CD14-positive monocyte (primary cell): ENCODE measurements at regions not wholly inside any gene's neighbourhood (a gene's known extent, or its start where the extent isn't known, plus 50 kb on each side); places are given as distances from the start of the nearest gene placed in this dataset.
A peak's percentile ranks its signal among the peaks of the same experiment; 100 is the strongest.

ENCODE experiments used
- DNase-seq, 3 donors: peaks; one replicate each; pipeline ENCODE4 v3.0.0-alpha.2; 2011 to 2022
- H2AFZ ChIP-seq: 2 replicates; pipeline ENCODE4 v1.6.0; 2012; ENCODE audit warnings: mild to moderate bottlenecking, low read depth, low read length, inconsistent platforms; ENCODE audit not compliant: insufficient read depth, poor library complexity, severe bottlenecking
- H3K27ac ChIP-seq, 2 donors: 1 replicate in 1 of 2; 2 replicates in 1 of 2; pipeline ENCODE4 v1.5.1; 2012 to 2013; ENCODE audit warnings: low read length in 2 of 2, control low read depth in 1 of 2, inconsistent platforms in 1 of 2, low read depth in 1 of 2, mild to moderate bottlenecking in 1 of 2
- H3K27me3 ChIP-seq, 2 donors: one replicate each; pipeline versions ENCODE4 v1.6.0 to v1.6.1; 2011 to 2013; ENCODE audit warnings: low read length in 2 of 2; ENCODE audit not compliant: control insufficient read depth in 2 of 2, insufficient read depth in 2 of 2
- H3K36me3 ChIP-seq, 2 donors: replicated peaks in 1 of 2; 1 replicate in 1 of 2; 2 replicates in 1 of 2; pipeline versions ENCODE4 v1.5.1 to v1.6.1; 2012 to 2013; ENCODE audit warnings: low read length in 2 of 2, control low read depth in 1 of 2, inconsistent platforms in 1 of 2, mild to moderate bottlenecking in 1 of 2; ENCODE audit not compliant: insufficient read depth in 2 of 2, control insufficient read depth in 1 of 2
- H3K4me1 ChIP-seq, 2 donors: 1 replicate in 1 of 2; 2 replicates in 1 of 2; pipeline versions ENCODE4 v1.5.1 to v1.6.1; 2012 to 2013; ENCODE audit warnings: low read length in 2 of 2, control low read depth in 1 of 2, inconsistent platforms in 1 of 2, mild to moderate bottlenecking in 1 of 2, moderate library complexity in 1 of 2; ENCODE audit not compliant: insufficient read depth in 2 of 2, control insufficient read depth in 1 of 2
- H3K4me2 ChIP-seq: replicated peaks from 2 replicates; pipeline ENCODE3; 2012; ENCODE audit warnings: low read length, moderate library complexity, mild to moderate bottlenecking; ENCODE audit not compliant: poor library complexity, severe bottlenecking; ENCODE audit errors: extremely low read depth
- H3K4me3 ChIP-seq, 3 experiments: fragments of 200-600 bp in 1 of 3; sonication (generic) in 1 of 3; replicated peaks in 1 of 3; 1 replicate in 2 of 3; 2 replicates in 1 of 3; pipeline ENCODE4 v1.5.1; 2011 to 2013; ENCODE audit warnings: low read length in 3 of 3, mild to moderate bottlenecking in 3 of 3, control low read depth in 2 of 3, low read depth in 2 of 3, inconsistent platforms in 1 of 3, moderate library complexity in 1 of 3
- H3K79me2 ChIP-seq: 2 replicates; pipeline ENCODE4 v1.6.0; 2012; ENCODE audit warnings: mild to moderate bottlenecking, control low read depth, inconsistent platforms, low read length, moderate library complexity; ENCODE audit not compliant: insufficient read depth
- H3K9ac ChIP-seq: 2 replicates; pipeline ENCODE4 v1.6.0; 2017; ENCODE audit warnings: low read length, mild to moderate bottlenecking; ENCODE audit not compliant: insufficient read depth, poor library complexity, severe bottlenecking
- H3K9me3 ChIP-seq, 2 donors: replicated peaks in 1 of 2; 1 replicate in 1 of 2; 2 replicates in 1 of 2; pipeline versions ENCODE4 v1.5.1 to v1.6.1; 2012 to 2013; ENCODE audit warnings: low read length in 2 of 2, control low read depth in 1 of 2; ENCODE audit not compliant: control insufficient read depth in 1 of 2, insufficient read depth in 1 of 2
- H4K20me1 ChIP-seq: 2 replicates; pipeline ENCODE4 v1.6.0; 2012; ENCODE audit warnings: mild to moderate bottlenecking, low read length, control low read depth, moderate library complexity; ENCODE audit not compliant: insufficient read depth
- H3K27ac Mint-ChIP-seq, 7 donors: one replicate each; pipeline ENCODE4 v1.8.0; 2020; ENCODE audit warnings: mild to moderate bottlenecking in 7 of 7, mixed read lengths in 7 of 7, moderate library complexity in 6 of 7, inconsistent platforms in 2 of 7
- H3K27me3 Mint-ChIP-seq, 3 donors: one replicate each; pipeline ENCODE4 v1.8.0; 2021 to 2022; ENCODE audit warnings: low read depth in 3 of 3, mild to moderate bottlenecking in 3 of 3, mixed read lengths in 3 of 3, moderate library complexity in 3 of 3, inconsistent platforms in 1 of 3
- H3K36me3 Mint-ChIP-seq, 2 donors: one replicate each; pipeline ENCODE4 v1.8.0; 2020; ENCODE audit warnings: mixed read lengths in 2 of 2, inconsistent platforms in 1 of 2, mild to moderate bottlenecking in 1 of 2
- H3K4me1 Mint-ChIP-seq: one replicate; pipeline ENCODE4 v1.8.0; 2020; ENCODE audit warnings: mild to moderate bottlenecking, mixed read lengths
- H3K4me3 Mint-ChIP-seq, 2 donors: one replicate each; pipeline ENCODE4 v1.8.0; 2020; ENCODE audit warnings: mild to moderate bottlenecking in 2 of 2, mixed read lengths in 2 of 2, moderate library complexity in 1 of 2
- H3K9me3 Mint-ChIP-seq, 7 donors: one replicate each; pipeline ENCODE4 v1.8.0; 2020 to 2022; ENCODE audit warnings: mixed read lengths in 7 of 7, mild to moderate bottlenecking in 6 of 7, moderate library complexity in 6 of 7, inconsistent platforms in 2 of 7
- CTCF ChIP-seq: fragments of 200-600 bp; IDR thresholded peaks from one replicate; pipeline ENCODE4 v1.8.0; 2022; ENCODE audit warnings: antibody characterized with exemption, mild to moderate bottlenecking
- WGBS: methylation state at CpG from one replicate; pipeline ENCODE4 v1.1.5; 2013; ENCODE audit warnings: missing lambda C conversion rate; ENCODE audit not compliant: insufficient coverage; 5-methylcytosine and 5-hydroxymethylcytosine counted together
- intact Hi-C, 2 donors: fragments of 100-400 bp; cut with micrococcal nuclease; formaldehyde crosslinking; loops; one replicate each; pipeline versions ENCODE4 v1.15.0 to v1.15.1; 2023

GRCh38 chr4:89482251-89482650 is 174.7 kb upstream of the GPRIN3 start:
- H3K27me3 Mint-ChIP-seq, result no peaks in the 10 kb centered on the region
- Histone ChIP-seq H3K9me3 (no peaks in the 10 kb centered on the region), H4K20me1 (no peaks in the 10 kb centered on the region), H3K79me2 (no peaks in the 10 kb centered on the region), H2AFZ (no peak overlapping the region), H3K4me2 (no peak overlapping the region), H3K36me3 (no peaks in the 10 kb centered on the region), H3K27me3 (no peaks in the 10 kb centered on the region), H3K4me1 (peaks cover 0 to 4% of the 10 kb centered on the region in 2 donors), H3K4me3 (no peak overlapping the region), H3K27ac (no peak overlapping the region), H3K9ac (no peak overlapping the region)
- intact Hi-C loops, result no loop called here
- H3K27ac Mint-ChIP-seq, result no peak overlapping the region
- H3K36me3 Mint-ChIP-seq, result no peaks in the 10 kb centered on the region
- no peak for DNase-seq
- H3K9me3 Mint-ChIP-seq, result peaks cover 0 to 5% (median 3%) of the 10 kb centered on the region in 7 donors
- H3K4me1 Mint-ChIP-seq, result peaks cover 11% of the 10 kb centered on the region
- TF ChIP-seq CTCF, result no peak
- H3K4me3 Mint-ChIP-seq, result no peak overlapping the region

- no peaks in the 10 kb centered on the region for H3K27me3 ChIP-seq
- H3K36me3 ChIP-seq, result no peaks in the 10 kb centered on the region
- H4K20me1 ChIP-seq, result no peaks in the 10 kb centered on the region
- H3K27ac ChIP-seq, result peak overlapping the region in 1 of 2 donors; percentile 53
- TF ChIP-seq CTCF, result no peak
- H3K27ac Mint-ChIP-seq, result peak overlapping the region in 6 of 7 donors; percentile 6 to 78 (median 56)
- peak overlapping the region in 2 of 3 experiments; percentile 25 to 31 for H3K4me3 ChIP-seq
- peaks cover 15 to 22% of the 10 kb centered on the region in 2 donors for H3K4me1 ChIP-seq
- H3K4me1 Mint-ChIP-seq, result peaks cover 21% of the 10 kb centered on the region
- H3K27me3 Mint-ChIP-seq, result no peaks in the 10 kb centered on the region
- H3K9me3 Mint-ChIP-seq, result peaks cover 0 to 3% (median 0%) of the 10 kb centered on the region in 7 donors
- WGBS, result 0% methylated on average over 4 of the region's 5 CpGs
- H3K9ac ChIP-seq, result no peak overlapping the region
- no peaks in the 10 kb centered on the region for H3K9me3 ChIP-seq
- H3K36me3 Mint-ChIP-seq, result no peaks in the 10 kb centered on the region
- peak; percentile 34 to 73 (median 60) for DNase-seq
- peak overlapping the region; percentile 55 for H3K4me2 ChIP-seq
- peak overlapping the region; percentile 5 to 70 for H3K4me3 Mint-ChIP-seq
- no peaks in the 10 kb centered on the region for H3K79me2 ChIP-seq
- intact Hi-C loops, result no loop called here
- H2AFZ ChIP-seq, result peak overlapping the region; percentile 9
Measured at GRCh38 chr4:89469930-89470375, 162.4 kb upstream of the GPRIN3 start.
